ENCODE measurements at regions not wholly inside any gene's neighbourhood (a gene's known extent, or its start where the extent isn't known, plus 50 kb on each side); places are given as distances from the start of the nearest gene placed in this dataset.

GRCh38 chr10:29687421-29688164, 52.8 kb upstream of the SVIL start:
- Mint-ChIP-seq H3K36me3 (ENCODE audit: unreplicated experiment) (peaks cover 43% of the 10 kb centered on the region), H3K27ac (ENCODE audit: unreplicated experiment) (peak overlapping the region; percentile 88), H3K4me3 (ENCODE audit: unreplicated experiment) (peak overlapping the region; percentile 51), H3K4me1 (ENCODE audit: unreplicated experiment) (peaks cover 39% of the 10 kb centered on the region), H3K9me3 (ENCODE audit: unreplicated experiment) (no peaks in the 10 kb centered on the region), H3K27me3 (ENCODE audit: unreplicated experiment) (no peaks in the 10 kb centered on the region)
- no peak for TF ChIP-seq CTCF (IDR thresholded peaks at IDR 0.05)
- DNase-seq (ENCODE audit: extremely low spot score, unreplicated experiment), result peak; percentile 60

- no peak for DNase-seq (ENCODE audit: extremely low spot score, unreplicated experiment)
- peaks cover 51% of the 10 kb centered on the region for H3K36me3 Mint-ChIP-seq (ENCODE audit: unreplicated experiment)
- no peak overlapping the region for H3K27ac Mint-ChIP-seq (ENCODE audit: unreplicated experiment)
- H3K4me1 Mint-ChIP-seq (ENCODE audit: unreplicated experiment), result peaks cover 27% of the 10 kb centered on the region
- TF ChIP-seq CTCF (IDR thresholded peaks at IDR 0.05), result no peak
- H3K9me3 Mint-ChIP-seq (ENCODE audit: unreplicated experiment), result no peaks in the 10 kb centered on the region
- H3K27me3 Mint-ChIP-seq (ENCODE audit: unreplicated experiment), result no peaks in the 10 kb centered on the region
- H3K4me3 Mint-ChIP-seq (ENCODE audit: unreplicated experiment), result no peak overlapping the region
These were observed 50.7 kb upstream of the SVIL start for GRCh38 chr10:29685506-29685905.
